ENCODE measurements at regions not wholly inside any gene's neighbourhood (a gene's known extent, or its start where the extent isn't known, plus 50 kb on each side); places are given as distances from the start of the nearest gene placed in this dataset.
A peak's percentile ranks its signal among the peaks of the same experiment; 100 is the strongest.
"Not testable (repeated sequence)": the region's sequence is repeated elsewhere in the genome, so short reads cannot be mapped to it uniquely, and the experiment has no call there.

DNA sequence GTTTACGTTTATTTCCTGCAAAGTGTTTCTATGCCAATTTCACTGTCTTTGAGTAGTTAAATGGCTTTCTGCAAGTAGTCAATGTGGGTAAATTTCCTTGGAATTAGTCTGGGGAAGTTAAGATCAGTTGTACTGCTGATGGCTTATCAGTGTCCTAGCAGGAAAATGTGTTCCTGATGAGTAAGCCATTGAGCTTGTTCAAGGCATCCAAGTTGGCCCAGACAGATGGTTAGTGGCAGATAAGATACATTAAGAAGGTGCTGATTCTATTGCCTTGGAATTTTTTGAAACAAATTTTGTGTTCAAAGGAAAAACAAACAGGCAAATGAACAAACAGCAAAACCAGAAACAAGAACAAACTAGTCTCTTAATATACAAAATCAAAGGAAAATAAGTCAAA, 258.4 kb downstream of the MAP2K6 start:
- DNase-seq (ENCODE audit: low read depth), result peak; percentile 44

- DNase-seq (ENCODE audit: low read depth), result no peak
These were observed 262.6 kb downstream of the MAP2K6 start for GRCh38 chr17:69677130-69677529.

DNA sequence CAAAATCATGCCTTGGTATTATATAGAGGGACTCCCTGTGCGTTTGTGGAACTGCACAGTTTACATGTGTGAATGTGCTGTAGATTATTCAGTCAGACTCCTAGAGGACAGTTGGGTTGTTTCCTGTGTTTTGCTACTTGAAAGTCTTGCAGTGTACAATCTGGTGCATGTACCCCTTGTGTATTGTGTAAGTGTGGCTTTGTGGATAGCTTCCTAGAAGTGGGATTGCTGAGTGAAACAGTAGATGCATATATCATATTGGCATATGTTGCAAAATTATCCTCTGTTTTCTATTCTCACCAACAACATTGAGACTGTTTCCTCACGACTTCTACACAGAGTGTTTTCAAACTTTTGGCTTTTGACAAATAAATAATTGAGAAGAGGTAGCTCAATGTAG, 263.7 kb downstream of the MAP2K6 start:
- no peak for DNase-seq (ENCODE audit: low read depth)

DNA sequence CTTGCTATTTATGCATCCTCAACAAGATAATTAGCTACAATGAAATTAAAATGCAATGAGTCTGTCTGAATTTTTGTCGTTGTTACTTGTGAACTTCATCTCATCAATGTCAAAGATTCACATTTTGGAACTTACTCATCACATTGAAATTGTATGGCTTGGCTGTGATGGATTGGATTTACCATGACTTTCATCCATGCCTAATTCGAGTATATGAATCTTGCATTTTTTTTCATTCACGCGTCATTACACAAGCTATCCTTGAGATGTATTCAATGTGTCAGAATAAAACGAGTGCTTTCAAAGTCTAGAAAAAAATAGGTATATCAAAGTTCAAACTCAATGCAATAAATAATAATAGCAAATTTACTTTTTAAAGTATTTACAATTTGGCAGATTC, 265.3 kb downstream of the MAP2K6 start:
- DNase-seq (ENCODE audit: low read depth), result no peak

DNA sequence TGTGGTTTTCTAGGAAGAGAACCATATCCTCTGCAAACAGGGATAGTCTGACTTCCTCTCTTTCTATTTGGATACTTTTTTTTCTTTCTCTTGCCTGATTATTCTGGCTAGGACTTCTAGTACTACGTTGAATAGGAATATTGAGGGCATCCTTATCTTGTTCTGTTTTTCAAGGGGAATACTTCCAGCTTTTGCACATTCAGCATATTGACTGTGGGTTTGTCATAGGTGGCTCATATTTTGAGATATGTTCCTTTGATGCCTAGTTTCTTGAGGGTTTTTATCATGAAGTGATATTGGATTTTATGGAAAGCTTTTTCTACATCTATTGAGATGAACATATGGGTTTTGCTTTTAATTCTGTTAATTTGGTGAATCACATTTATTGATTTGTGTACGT, 269.8 kb downstream of the MAP2K6 start:
- DNase-seq (ENCODE audit: low read depth), result no peak

DNA sequence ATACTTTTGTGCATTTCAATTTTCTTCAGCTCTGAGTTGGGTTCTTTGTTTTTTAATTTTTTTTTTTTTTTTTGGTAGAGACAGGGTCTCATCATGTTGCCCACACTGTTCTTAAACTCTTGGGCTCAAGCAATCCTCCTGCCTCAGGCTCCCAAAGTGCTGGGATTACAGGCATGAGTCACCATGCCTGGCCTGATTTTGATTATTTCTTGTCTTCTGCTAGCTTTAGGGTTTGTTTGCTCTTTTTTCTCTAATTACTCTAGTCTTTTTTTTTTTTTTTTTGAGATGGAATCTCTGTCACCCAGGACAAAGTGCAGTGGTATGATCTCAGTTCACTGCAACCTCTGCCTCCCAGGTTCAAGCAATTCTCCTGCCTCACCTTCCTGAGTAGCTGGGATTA, 270.7 kb downstream of the MAP2K6 start:
- not testable (repeated sequence) for DNase-seq (ENCODE audit: low read depth)

DNA sequence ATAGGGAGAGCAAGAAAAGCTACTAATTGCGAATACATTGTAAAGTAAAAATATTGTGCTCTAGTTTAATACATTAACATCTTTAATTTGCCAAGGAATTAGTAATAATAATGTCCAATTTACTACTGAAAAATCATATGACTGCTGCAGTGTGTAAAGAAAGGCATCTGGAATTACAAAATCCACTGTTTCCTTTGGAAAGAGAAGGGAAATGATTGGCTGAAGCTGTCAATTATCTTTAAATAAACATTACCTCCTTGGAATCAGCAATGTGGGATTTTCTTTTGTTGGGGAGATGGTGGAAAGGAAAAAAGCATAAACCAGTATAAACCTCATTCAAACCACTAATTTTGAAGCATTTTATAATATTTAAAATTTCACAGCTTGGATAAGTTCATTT, 276.0 kb downstream of the MAP2K6 start:
- DNase-seq (ENCODE audit: low read depth), result no peak

DNA sequence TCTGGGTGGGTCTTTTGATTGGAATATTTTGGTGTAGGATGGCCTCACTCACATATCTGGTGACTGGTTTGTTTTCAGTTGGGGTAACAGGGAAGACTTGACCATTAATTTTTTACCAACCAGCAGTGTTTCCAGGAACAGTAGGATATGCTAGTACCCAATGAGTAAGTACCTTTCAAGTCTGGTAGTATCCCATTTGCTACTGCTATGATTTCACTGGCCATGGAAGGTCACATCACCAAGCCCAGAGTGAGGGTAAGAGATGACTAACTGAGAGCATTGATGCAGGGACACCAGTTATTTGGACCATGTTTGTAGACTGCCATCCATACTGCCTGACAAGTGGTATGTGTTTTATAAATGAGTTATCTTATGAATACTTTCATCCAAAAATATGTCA, 277.7 kb downstream of the MAP2K6 start:
- DNase-seq (ENCODE audit: low read depth), result no peak

DNA sequence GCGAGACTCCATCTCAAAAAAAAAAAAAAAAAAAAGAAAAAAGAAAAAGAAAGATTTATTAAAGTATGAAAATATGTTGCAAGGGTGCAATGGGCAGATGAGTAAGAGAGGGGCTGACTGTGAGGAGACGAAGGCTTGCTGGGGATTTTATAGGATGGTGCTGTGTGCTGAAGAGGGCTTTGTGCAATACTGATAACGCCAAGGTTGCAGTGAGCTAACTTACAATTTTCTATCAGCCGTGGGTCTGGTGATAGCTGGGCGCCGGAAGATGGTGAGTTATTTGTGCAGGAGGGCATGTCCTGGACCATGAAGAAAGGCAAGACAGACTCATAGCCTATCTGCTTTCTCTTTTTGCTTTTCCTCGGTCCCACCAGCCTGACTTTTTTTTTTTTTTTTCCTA, 281.1 kb downstream of the MAP2K6 start:
- DNase-seq (ENCODE audit: low read depth), result no peak

DNA sequence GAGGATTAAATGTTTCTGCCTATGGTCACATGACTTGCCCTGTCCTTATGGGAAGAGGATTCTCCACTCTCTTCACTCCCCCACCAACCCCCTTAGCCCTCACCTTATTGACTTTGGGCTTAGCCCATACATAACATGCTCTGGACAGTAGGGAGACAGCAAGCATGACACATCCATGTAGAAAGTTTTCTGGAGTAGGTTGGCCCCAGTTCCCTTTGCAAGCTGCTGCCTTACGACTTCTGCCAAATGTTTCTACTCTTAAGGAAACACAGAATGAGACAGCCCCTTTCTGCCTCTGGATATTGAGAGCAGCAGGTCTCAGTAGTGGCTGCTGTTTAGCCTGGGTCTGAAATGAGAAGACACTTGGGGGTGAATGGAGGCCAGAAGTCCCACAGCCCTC, 282.2 kb downstream of the MAP2K6 start:
- no peak for DNase-seq (ENCODE audit: low read depth)

DNA sequence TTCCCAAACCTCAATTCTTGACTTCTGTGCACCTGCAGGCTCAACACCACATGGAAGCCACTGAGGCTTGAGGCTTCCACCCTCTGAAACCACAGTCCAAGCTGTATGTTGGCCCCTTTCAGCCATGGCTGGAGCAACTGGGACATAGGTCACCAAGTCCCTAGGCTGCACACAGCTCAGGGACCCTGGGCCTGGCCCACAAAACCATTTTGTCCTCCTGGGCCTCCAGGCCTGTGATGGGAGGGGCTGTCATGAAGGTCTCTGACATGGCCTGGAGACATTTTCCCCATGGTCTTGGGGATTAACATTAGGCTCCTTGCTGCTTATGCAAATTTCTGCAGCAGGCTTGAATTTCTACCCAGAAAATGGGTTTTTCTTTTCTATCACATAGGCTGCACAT, 283.9 kb downstream of the MAP2K6 start:
- DNase-seq (ENCODE audit: low read depth), result not testable (repeated sequence)

GRCh38 chr17:69702078-69702477, 287.6 kb downstream of the MAP2K6 start:
- no peak for DNase-seq (ENCODE audit: low read depth)

- DNase-seq (ENCODE audit: low read depth), result no peak
These were observed 289.3 kb downstream of the MAP2K6 start for GRCh38 chr17:69703751-69704150.

DNA sequence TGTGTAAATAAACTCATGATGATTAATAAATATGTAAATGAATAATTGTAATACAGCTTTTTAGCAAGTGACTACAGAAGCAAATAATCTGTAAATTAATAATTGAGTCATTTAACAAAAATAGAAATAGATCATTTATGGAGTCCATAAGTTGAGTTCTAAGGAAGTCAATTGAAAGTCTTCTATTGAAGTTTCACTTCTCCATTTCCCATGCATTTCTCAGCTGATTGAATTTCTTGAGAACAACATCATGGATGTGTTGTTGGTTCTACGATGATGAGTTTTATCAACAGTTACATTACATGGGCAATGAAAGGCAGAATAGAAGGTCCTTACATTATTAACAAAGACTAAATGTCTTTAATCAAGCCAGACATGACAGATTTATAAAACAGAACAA, 290.4 kb downstream of the MAP2K6 start:
- no peak for DNase-seq (ENCODE audit: low read depth)

DNA sequence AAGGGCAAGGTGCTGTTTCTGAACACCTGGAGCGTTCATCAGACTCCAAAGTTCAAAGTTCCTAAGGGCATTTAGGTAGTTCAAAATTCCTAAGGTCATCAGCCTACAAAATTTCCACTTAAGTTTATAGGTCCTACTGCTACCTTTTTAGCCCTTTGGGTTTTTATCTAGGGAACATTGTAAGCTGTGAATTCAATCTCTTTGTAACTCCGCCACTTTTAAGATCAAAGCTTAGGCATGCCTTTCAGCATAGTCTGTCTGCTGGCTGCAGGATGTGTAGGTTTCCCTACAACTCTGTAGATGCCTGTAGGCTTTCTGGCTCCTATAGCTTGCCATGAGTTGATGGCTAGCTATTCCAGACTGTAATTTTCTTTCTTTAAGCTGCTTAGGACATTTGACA, 291.6 kb downstream of the MAP2K6 start:
- no peak for DNase-seq (ENCODE audit: low read depth)

- no peak for DNase-seq (ENCODE audit: low read depth)
These were observed 294.9 kb downstream of the MAP2K6 start for GRCh38 chr17:69709441-69709840.

DNA sequence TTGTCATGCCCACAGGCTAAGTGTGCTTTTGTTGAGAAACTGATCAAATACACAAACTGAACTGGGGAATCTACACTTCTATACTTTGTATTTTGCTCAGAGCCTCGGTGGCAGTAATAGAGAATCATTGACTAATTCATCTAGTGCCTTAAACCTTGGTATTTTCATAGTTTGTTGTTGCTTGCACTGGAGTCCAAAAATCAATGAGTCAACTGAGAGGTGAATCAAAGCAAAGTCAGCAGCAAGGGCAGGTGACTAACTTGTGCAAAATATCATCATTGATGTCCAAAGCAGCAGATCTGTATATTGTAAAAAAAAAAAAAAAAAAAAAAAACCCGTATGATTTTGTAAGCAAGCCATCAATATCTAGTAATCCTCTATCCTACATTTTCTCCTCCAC, 296.4 kb downstream of the MAP2K6 start:
- DNase-seq (ENCODE audit: low read depth), result no peak

DNA sequence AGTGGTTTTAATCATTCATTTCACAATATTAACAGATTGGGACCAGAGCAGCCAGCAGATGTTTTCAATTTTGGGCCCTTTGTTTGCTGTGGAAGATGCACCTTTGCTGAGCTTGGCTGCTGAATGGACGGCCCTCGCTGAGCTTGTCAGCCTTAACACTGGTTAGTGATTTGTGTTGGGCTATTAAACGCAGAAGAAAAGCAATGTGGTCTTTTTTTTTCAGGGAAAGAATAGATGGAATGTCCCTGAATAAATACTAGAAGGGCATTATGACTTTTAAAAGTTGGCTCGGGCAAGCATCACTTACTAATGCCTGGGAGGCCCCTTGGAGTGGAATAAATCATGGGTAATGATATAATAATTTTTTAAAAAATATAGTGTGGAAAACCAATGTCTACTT, 297.0 kb downstream of the MAP2K6 start:
- no peak for DNase-seq (ENCODE audit: low read depth)

GRCh38 chr17:69712801-69713311, 298.4 kb downstream of the MAP2K6 start:
- no peak for DNase-seq (ENCODE audit: low read depth)

DNA sequence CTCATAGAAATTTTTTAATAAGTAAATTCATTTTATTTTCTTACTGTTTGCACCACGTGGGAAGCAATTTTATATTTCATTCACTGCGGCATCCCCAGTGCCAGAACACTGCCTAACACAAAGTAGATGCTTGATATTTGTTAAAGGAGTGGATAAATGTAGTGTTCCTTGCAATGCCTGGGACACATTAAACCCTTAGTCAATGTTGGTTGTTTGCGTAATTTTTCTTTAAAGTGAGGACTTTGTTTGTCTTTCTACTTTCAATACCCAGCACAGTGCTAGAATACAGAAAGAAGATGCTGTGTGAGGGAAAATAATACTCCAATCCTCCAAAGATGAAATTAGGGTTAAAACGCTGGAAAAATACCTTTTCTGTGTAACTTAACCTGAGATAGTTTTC, 299.3 kb downstream of the MAP2K6 start:
- no peak for DNase-seq (ENCODE audit: low read depth)

DNA sequence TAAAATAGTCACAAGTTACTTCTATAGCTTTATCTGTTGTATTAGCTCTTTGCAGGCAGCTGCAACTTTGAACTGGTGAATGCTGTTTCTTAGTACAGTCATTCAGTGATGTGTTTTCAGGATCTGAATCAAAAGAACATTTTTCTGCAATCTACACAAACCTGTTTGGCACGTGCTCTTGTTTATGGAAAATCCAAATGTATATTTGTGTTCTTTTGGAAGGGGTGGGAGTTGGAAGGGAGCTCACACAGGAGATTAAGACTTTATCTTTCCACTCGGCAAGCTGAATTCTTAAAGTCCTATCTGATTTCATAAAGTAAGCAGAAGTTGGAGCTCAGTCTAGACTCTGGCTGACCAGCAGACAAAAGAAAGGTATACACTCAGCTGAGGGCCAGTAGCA, 300.2 kb downstream of the MAP2K6 start:
- no peak for DNase-seq (ENCODE audit: low read depth)

DNA sequence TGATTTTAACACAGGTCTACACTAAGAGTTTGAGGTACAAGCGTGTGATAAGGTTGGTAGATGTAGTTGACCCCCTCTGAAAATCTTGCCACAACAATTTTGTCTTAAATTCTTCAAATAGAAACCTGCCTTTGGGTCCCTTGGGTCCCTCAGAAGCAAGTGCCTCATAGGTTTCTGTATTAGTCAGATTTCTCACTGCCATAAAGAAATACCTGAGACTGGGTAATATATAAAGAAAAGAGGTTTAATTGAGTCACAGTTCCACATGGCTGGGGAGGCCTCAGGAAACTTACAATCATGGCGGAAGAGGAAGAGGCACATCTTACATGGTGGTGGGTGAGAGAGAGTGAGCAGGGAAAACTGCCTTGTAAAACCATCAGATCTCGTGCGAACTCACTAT, 301.2 kb downstream of the MAP2K6 start:
- no peak for DNase-seq (ENCODE audit: low read depth)

GRCh38 chr17:69716556-69716955, 302.1 kb downstream of the MAP2K6 start:
- peak; percentile 63 for DNase-seq (ENCODE audit: low read depth)

DNA sequence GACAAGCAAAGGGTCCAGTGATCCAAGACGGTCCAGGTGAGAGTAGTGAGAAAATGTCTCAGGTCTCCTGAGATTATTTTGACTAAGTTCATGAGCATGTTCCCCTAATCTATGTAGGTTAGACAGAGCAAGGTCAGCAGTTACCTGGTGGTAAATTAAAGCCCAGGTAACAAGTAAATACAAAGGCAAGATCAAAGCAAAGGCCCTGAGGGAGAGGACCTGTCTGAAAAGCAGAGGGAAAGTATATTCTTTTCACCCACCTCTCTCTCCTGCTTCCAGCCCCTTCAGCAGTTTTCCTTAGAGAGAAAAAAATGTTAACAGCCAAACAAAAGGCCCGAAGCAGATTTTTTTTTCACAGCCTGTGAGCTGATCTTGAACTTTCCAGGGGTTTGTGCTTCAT, 302.7 kb downstream of the MAP2K6 start:
- DNase-seq (ENCODE audit: low read depth), result no peak

DNA sequence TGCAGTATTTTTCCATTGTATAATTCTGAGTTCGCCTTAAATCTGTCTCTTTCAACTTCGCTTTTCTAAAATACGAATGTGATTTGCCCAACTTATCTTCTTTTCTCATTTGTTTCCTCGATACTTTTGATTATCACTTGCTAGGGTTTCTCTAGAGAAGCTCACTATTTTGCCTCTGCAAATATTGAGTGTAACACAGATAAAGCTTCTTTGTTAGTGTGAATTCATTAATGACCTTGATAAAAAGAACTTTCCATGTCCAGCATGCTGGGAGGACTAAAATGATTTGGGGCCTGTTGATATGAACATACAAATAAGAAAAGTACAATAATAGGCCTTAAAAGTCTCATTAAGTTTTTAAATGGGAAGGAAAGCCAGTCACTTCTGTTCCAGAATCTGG, 303.3 kb downstream of the MAP2K6 start:
- no peak for DNase-seq (ENCODE audit: low read depth)

Data from GM04503 (cell line).